Activated gamma-delta T cell treated with anti-CD3 and anti-CD28 coated beads, Interleukin-2, amount 50 U/mL, for 16 hours (primary cell): ENCODE measurements at regions not wholly inside any gene's neighbourhood (a gene's known extent, or its start where the extent isn't known, plus 50 kb on each side); places are given as distances from the start of the nearest gene placed in this dataset.

Experiments
- DNase-seq: peaks from one replicate; pipeline ENCODE4 v3.0.0-alpha.2; 2020; ENCODE audit warnings: low read depth

GRCh38 chr3:72591522-72592421, 256.5 kb downstream of the SHQ1 start:
- DNase-seq: no peak

DNA sequence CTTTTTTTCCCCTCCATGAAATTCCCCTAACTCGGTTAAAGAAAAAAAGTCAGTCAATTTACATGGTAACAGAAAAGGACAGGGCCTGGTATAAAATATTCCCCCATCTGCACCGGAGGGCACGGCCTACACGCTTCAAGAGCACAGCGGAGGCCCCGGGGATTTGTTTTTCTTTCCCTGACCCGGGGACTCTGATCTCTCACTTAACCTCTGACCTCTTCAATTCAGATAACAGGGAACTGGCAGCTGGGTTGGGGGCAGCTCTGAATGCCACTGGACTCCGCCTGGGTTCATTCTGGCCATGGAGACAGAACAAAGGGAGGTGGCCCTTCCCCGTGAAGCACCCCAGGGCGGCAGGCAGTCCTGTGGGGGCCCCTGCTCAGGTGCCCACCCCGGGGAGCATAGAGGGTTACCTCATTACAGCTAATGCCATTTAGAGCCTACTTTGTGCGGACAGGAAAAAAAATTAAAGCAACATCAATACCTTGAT, 257.5 kb downstream of the SHQ1 start:
- no peak for DNase-seq

DNA sequence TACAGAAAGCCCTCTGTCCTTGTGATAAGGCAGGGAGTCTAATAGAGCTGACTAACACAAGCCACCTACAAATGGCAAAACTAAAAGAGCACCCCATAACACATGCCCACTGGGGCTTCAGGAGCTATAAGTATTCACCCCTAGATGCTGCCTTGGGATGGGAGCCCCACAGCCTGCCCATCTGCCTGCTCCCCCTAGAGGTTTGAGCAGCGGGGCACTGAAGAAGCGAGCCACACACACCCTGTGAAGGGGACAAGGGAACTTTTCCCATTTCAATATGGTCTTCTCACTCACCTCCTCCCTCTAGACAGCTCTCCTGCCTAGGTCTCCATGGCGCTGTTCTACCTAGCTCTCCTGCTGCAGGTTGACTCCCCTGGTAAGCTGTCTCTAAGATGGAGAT, 261.0 kb downstream of the SHQ1 start:
- DNase-seq: no peak

GRCh38 chr3:72586694-72587093, 261.6 kb downstream of the SHQ1 start:
- no peak for DNase-seq

GRCh38 chr3:72585966-72586365, 262.3 kb downstream of the SHQ1 start:
- no peak for DNase-seq

DNA sequence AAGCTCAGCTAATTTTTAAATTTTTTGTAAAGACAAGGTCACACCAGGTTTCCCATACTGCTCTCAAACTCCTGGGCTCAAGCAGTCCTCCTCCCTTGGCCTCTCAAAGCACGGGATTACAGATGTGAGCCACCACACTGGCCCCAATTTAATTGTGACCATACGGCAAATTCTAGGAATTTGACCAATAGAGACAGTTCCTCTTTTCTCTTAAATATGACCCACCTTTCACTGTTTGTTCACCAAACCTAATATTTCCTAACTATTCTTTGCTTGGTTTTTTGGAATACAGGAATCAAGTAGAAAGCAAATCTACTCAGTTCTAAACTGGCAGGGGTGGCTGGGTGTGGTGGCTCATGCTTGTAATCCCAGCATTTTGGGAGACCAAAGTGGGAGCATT, 264.0 kb downstream of the SHQ1 start:
- DNase-seq: no peak

GRCh38 chr3:72582963-72583362, 265.3 kb downstream of the SHQ1 start:
- no peak for DNase-seq

DNA sequence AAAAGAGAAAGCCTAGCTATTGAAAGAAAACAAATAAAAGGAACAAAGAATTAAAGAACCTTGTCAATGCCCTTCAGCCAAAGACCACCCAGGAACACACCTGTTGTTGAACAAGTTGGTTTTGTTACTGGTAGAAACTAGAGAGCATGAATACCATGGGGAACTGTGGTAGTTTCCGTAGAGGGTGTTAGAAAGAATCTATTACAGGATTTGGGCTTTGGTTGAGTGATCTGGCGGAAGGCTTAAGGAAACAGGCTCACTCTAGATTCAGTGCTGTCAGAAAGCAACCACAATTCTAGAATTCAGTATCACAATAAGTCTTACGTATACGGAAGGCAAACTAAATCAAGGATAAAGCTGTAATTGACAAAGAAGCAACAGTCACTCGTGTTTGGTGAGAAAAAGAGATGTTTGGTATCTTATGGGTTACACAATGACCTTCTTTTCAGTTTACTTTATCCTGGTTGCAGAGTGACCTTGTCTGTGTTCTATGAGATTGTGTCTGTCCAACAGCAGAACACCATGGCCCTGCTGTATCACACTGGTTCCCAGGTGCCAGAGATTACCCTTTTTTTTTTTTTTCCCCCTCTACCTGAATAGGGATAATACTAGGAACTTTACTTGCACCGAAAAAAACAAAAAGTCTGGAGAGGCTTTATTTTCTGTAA, 265.9 kb downstream of the SHQ1 start:
- DNase-seq: no peak

- no peak for DNase-seq
Measured at GRCh38 chr3:72580900-72581299, 267.3 kb downstream of the SHQ1 start.

DNA sequence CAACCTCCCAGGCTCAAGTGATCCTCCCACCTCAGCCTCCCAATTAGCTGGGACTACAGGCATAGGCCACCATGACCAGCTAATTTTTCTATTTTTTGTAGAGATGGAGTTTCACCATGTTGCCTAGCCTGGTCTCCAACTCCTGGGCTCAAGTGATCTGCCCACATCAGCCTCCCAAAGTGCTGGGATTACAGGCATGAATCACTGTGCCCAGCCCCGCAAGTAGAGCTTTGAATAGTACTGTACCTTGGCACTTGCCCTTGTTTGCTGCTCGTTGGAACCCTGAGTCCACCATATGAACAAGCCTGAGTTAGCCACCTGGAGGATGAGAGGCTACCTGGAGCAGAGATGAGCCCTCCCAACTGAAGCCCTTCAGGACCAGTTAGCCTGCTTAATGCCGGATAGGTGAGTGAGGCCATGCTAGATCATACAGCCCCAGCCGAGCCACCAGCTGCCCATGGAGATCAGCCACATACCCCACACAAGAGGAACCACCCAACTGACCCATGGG, 267.9 kb downstream of the SHQ1 start:
- no peak for DNase-seq

GRCh38 chr3:72579581-72580245, 268.5 kb downstream of the SHQ1 start:
- no peak for DNase-seq

DNA sequence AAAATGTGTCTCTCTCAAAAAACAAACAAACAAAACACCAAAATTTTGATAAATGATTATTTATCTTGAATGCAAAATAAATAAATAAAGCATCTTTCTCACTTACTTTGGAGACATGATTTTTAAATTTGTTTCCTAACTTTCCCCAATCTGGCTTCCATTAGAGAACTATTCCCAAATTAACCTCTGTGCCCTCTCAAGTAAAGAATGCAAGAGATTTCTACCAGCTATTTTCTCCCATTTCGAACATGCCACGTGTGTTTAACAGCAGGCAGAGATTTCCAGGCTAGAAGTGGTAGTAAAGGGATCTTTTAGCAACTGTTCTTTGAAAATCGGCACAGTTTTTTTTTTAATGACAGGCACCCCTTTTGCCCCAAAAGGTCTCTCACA, 269.1 kb downstream of the SHQ1 start:
- no peak for DNase-seq

DNA sequence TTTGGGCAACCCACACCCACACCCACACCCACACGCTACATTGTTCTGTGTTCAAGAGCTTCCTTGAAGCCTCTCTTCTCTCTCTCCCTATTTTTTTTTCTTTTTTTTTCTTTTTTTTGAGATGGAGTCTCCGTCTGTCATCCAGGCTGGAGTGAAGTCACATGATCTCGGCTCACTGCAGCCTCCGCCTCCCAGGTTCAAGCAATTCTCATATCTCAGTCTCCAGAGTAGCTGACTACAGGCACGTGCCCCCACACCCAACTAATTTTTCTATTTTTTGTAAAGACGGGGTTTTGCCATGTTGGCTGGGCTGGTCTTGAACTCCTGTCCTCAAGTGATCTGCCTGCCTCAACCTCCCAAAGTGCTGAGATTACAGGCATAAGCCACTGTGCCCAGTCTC, 271.1 kb downstream of the SHQ1 start:
- no peak for DNase-seq

DNA sequence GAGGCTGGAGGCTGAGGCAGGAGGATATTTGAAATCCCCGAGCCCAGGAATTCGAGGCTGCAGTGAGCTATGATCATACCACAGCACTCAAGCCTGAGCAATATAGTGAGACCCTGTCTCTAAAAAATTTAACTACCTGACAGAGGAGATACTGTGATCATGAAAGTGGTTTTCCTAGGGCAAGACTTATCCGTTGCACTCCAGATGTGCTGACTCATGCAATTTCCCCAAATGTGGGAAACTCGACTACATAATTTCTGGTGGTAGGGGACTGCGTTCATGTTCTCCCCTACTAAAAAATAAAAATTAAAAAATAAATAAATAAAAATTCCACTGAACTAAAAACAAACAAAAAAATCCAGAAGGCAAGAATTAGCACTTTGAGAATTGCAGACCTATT, 271.7 kb downstream of the SHQ1 start:
- DNase-seq: no peak

GRCh38 chr3:72574144-72574543, 274.1 kb downstream of the SHQ1 start:
- no peak for DNase-seq

- no peak for DNase-seq
Measured at GRCh38 chr3:72573051-72573450, 275.2 kb downstream of the SHQ1 start.

- no peak for DNase-seq
Measured at GRCh38 chr3:72572489-72573007, 275.7 kb downstream of the SHQ1 start.

DNA sequence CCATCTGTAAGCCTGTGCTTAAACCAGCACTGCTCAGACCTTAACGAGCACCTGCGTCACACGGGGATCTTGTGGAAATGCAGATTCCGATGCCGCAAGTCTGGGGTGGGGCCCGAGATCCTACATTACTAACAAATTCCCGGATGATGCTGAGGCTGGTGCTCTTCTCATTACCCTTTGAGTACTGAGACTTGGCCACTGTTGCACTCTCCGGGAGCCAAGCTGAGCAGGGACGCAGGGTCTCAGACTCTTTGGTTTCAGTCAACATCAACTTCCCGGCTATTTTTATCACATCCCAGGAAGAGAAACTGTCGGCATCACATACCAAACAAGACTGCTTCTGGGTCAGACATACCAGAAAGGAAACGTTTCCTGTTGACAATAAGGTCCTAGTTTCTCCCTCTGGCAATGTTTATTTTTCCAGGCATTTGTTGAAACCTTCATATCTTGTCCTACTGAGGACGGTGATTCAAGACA, 276.6 kb downstream of the SHQ1 start:
- DNase-seq: no peak

DNA sequence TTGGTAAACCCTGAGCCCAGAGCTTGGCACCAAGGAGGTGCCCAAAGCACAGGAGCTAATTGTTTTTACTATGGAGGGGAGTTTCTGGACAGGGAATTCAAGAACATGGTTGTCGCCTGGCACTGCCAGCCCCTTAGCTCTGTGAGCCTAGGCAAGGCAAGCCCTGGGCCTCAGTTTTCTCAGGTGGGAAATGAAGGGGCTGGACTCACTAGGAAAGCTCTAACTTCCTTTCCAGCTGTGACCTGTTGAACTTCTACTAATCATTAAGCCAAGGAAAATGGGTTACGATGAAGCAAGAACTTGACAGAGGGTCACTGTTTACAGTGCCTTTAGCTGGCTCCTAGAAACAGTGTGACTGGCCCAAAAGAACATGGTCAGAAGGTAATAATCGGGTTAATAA, 277.2 kb downstream of the SHQ1 start:
- no peak for DNase-seq

- DNase-seq: no peak
Measured at GRCh38 chr3:72569754-72570440, 278.3 kb downstream of the SHQ1 start.

DNA sequence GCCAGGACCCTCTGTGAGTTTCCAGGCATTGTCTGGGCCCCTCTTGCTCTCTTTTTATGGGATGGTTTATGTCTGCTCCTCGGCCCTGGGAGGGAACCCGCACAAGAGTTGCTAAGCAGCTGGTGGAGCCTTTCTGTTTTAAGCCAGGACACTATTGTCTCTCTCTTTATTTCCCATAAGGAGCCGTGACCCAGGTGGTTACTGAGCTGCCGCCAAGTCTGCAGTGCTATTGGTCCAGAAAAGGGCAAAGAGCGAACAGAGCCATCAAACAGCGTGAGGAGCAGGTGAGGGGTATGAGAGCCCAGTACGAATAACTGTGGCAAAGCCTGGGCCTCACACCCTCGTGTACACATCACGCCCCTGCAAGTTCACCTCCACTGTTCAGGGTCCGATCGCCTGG, 280.2 kb downstream of the SHQ1 start:
- no peak for DNase-seq

DNA sequence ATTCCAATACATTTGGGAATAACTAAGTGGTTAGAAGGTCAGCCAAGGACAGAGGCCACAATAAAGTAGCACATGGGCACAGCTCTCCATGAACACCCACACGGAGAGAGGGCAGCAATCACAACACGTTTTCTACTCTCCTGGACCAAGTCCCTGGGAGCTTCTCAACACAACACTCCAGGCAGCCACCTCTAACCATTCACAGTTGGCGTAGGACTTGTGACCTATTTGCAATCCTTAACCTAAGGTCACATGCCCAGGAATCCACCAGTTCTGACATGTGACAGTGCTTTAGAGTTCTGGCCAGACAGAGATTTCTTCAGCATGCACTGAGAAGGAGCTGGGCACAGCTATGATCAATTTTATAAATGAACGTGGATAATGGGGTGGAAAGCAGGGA, 280.8 kb downstream of the SHQ1 start:
- DNase-seq: no peak
